ENCODE measurements at regions not wholly inside any gene's neighbourhood (a gene's known extent, or its start where the extent isn't known, plus 50 kb on each side); places are given as distances from the start of the nearest gene placed in this dataset.

- Histone ChIP-seq H4K8ac (ENCODE audit: low read depth, low read length) (no peak overlapping the region), H2AK5ac (ENCODE audit: low read depth, low read length) (no peak overlapping the region), H3K4me1 (ENCODE audit: control insufficient read depth in 2 of 2, insufficient read depth in 1 of 2, low read depth in 1 of 2, low read length in 2 of 2) (no peaks in the 10 kb centered on the region), H3K4me2 (ENCODE audit: insufficient read depth, low read length, poor library complexity, severe bottlenecking) (no peak overlapping the region), H3K4ac (ENCODE audit: low read length) (no peak overlapping the region), H2BK120ac (ENCODE audit: low read depth, low read length) (no peak overlapping the region), H3K9me3 (replicated peaks in 1 of 2; ENCODE audit: control insufficient read depth in 2 of 2, insufficient read depth in 1 of 2, low read depth in 1 of 2, low read length in 2 of 2) (no peaks in the 10 kb centered on the region), H2BK12ac (ENCODE audit: low read length) (no peak overlapping the region), H3K9ac (ENCODE audit: low read depth, low read length, poor library complexity) (no peak overlapping the region), H3K23ac (ENCODE audit: low read depth, low read length, poor library complexity) (no peak overlapping the region), H3K4me3 (ENCODE audit: low read length in 2 of 2) (no peak overlapping the region), H2BK5ac (ENCODE audit: low read length) (no peak overlapping the region), H3K18ac (ENCODE audit: low read length) (no peak overlapping the region), H3K36me3 (replicated peaks in 1 of 2; ENCODE audit: control insufficient read depth in 2 of 2, insufficient read depth in 2 of 2, low read length in 2 of 2) (no peaks in the 10 kb centered on the region), H4K91ac (ENCODE audit: low read depth, low read length, poor library complexity) (no peak overlapping the region), H3K27ac (replicated peaks; ENCODE audit: low read length) (no peak overlapping the region), H2BK15ac (ENCODE audit: low read length) (no peak overlapping the region), H2AFZ (ENCODE audit: low read length) (no peak overlapping the region), H3K79me1 (ENCODE audit: low read depth, low read length) (no peaks in the 10 kb centered on the region), H3K14ac (ENCODE audit: low read length) (no peak overlapping the region), H3K27me3 (ENCODE audit: control insufficient read depth in 3 of 3, insufficient read depth in 3 of 3, low read depth in 1 of 3, low read length in 3 of 3) (no peaks in the 10 kb centered on the region)
- no CpG with 5 or more reads among the region's 4 CpGs for WGBS, 2 donors (ENCODE audit: extremely low coverage in 2 of 2, insufficient read length in 2 of 2, insufficient replicate concordance in 1 of 2)
- no peak for DNase-seq (ENCODE audit: low spot score)
Measured at GRCh38 chr3:6282918-6283317, 578.0 kb upstream of the GRM7 start.

DNA sequence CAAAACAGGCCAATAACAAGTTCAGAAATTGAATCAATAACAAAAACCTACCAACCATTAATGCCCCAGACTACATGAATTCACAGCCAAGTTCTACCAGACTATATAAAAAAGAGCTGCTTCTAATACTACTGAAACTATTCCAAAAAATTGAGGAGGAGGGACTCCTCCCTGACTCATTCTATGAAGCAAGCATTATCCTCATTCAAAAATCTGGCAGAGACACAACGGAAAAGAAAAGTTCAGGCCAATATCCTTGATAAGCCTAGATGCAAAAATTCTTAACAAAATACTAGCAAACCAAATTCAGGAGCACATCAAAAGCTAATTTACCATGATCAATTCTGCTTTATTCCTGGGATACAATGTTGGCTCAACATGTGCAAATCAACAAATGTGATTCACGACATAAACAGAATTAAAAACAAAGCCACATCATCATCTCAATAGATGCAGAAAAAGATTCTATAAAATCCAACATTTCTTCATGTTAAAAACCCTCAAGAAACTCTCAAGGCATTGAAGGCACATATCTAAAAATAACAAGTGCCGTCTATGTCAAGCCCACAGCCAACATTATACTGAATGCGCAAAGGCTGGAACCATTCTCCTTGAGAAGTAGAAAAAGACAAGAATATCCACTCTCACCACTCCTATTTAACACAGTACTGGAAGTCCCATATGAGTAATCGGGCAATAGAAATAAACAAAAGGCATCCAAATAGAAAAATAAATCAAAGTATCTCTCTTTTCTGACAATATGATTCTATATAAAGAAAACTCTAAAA, 573.6 kb upstream of the GRM7 start:
- no CpG with 5 or more reads among the region's 5 CpGs for WGBS, 2 donors (ENCODE audit: extremely low coverage in 2 of 2, insufficient read length in 2 of 2, insufficient replicate concordance in 1 of 2)

DNA sequence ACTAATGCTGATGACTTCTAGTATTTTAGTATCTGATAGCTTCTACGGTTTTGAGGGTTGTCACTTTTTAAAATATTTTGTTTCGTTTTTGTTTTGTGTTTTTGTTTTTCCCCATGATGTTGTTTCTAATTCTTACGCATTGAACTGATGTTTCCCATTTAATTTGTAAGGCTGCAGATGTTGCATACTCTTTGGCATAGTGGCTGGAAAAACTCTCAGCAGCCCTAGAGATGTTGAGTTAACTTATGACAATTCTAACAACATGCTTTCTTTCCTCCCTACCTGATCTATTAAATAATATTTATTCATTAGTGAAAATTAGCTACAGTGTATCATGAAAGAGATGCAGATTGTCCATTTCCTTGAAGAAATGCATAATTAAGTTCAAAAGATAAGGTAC, 559.3 kb upstream of the GRM7 start:
- H4K91ac ChIP-seq (ENCODE audit: low read depth, low read length, poor library complexity) = no peak overlapping the region
- no peak overlapping the region for H2AFZ ChIP-seq (ENCODE audit: low read length)
- no peak overlapping the region for H3K14ac ChIP-seq (ENCODE audit: low read length)
- no peaks in the 10 kb centered on the region for H3K36me3 ChIP-seq (replicated peaks in 1 of 2; ENCODE audit: control insufficient read depth in 2 of 2, insufficient read depth in 2 of 2, low read length in 2 of 2)
- WGBS, 2 donors (ENCODE audit: extremely low coverage in 2 of 2, insufficient read length in 2 of 2, insufficient replicate concordance in 1 of 2) = no CpG with 5 or more reads among the region's 3 CpGs
- no peak for DNase-seq (ENCODE audit: low spot score)
- H3K9ac ChIP-seq (ENCODE audit: low read depth, low read length, poor library complexity) = no peak overlapping the region
- no peak overlapping the region for H2BK120ac ChIP-seq (ENCODE audit: low read depth, low read length)
- H3K23ac ChIP-seq (ENCODE audit: low read depth, low read length, poor library complexity) = no peak overlapping the region
- H3K79me1 ChIP-seq (ENCODE audit: low read depth, low read length) = no peaks in the 10 kb centered on the region
- no peak overlapping the region for H4K8ac ChIP-seq (ENCODE audit: low read depth, low read length)
- H3K4me2 ChIP-seq (ENCODE audit: insufficient read depth, low read length, poor library complexity, severe bottlenecking) = no peak overlapping the region
- H2AK5ac ChIP-seq (ENCODE audit: low read depth, low read length) = no peak overlapping the region
- no peak overlapping the region for H2BK12ac ChIP-seq (ENCODE audit: low read length)
- no peak overlapping the region for H3K4me3 ChIP-seq (ENCODE audit: low read length in 2 of 2)
- H3K9me3 ChIP-seq (replicated peaks in 1 of 2; ENCODE audit: control insufficient read depth in 2 of 2, insufficient read depth in 1 of 2, low read depth in 1 of 2, low read length in 2 of 2) = peaks cover 0 to 3% of the 10 kb centered on the region in 2 donors
- no peak overlapping the region for H3K18ac ChIP-seq (ENCODE audit: low read length)
- no peaks in the 10 kb centered on the region for H3K27me3 ChIP-seq (ENCODE audit: control insufficient read depth in 3 of 3, insufficient read depth in 3 of 3, low read depth in 1 of 3, low read length in 3 of 3)
- no peak overlapping the region for H2BK15ac ChIP-seq (ENCODE audit: low read length)
- no peak overlapping the region for H2BK5ac ChIP-seq (ENCODE audit: low read length)
- no peak overlapping the region for H3K4ac ChIP-seq (ENCODE audit: low read length)
- no peaks in the 10 kb centered on the region for H3K4me1 ChIP-seq (ENCODE audit: control insufficient read depth in 2 of 2, insufficient read depth in 1 of 2, low read depth in 1 of 2, low read length in 2 of 2)
- H3K27ac ChIP-seq (replicated peaks; ENCODE audit: low read length) = no peak overlapping the region

More for the DNA sequence above, 573.6 kb upstream of the GRM7 start:
- Histone ChIP-seq H3K79me1 (ENCODE audit: low read depth, low read length) (no peaks in the 10 kb centered on the region), H4K8ac (ENCODE audit: low read depth, low read length) (no peak overlapping the region), H3K27me3 (ENCODE audit: control insufficient read depth in 3 of 3, insufficient read depth in 3 of 3, low read depth in 1 of 3, low read length in 3 of 3) (no peaks in the 10 kb centered on the region), H3K4me1 (ENCODE audit: control insufficient read depth in 2 of 2, insufficient read depth in 1 of 2, low read depth in 1 of 2, low read length in 2 of 2) (no peaks in the 10 kb centered on the region), H2BK12ac (ENCODE audit: low read length) (no peak overlapping the region), H4K91ac (ENCODE audit: low read depth, low read length, poor library complexity) (no peak overlapping the region), H3K14ac (ENCODE audit: low read length) (no peak overlapping the region), H3K23ac (ENCODE audit: low read depth, low read length, poor library complexity) (no peak overlapping the region), H3K18ac (ENCODE audit: low read length) (no peak overlapping the region), H2AFZ (ENCODE audit: low read length) (no peak overlapping the region), H3K27ac (replicated peaks; ENCODE audit: low read length) (no peak overlapping the region), H3K4me2 (ENCODE audit: insufficient read depth, low read length, poor library complexity, severe bottlenecking) (no peak overlapping the region), H3K4ac (ENCODE audit: low read length) (no peak overlapping the region), H3K36me3 (replicated peaks in 1 of 2; ENCODE audit: control insufficient read depth in 2 of 2, insufficient read depth in 2 of 2, low read length in 2 of 2) (no peaks in the 10 kb centered on the region), H3K4me3 (ENCODE audit: low read length in 2 of 2) (no peak overlapping the region), H2BK15ac (ENCODE audit: low read length) (no peak overlapping the region), H2AK5ac (ENCODE audit: low read depth, low read length) (no peak overlapping the region), H3K9me3 (replicated peaks in 1 of 2; ENCODE audit: control insufficient read depth in 2 of 2, insufficient read depth in 1 of 2, low read depth in 1 of 2, low read length in 2 of 2) (peaks cover 0 to 2% of the 10 kb centered on the region in 2 donors), H3K9ac (ENCODE audit: low read depth, low read length, poor library complexity) (no peak overlapping the region), H2BK5ac (ENCODE audit: low read length) (no peak overlapping the region), H2BK120ac (ENCODE audit: low read depth, low read length) (no peak overlapping the region)
- no peak for DNase-seq (ENCODE audit: low spot score)

DNA sequence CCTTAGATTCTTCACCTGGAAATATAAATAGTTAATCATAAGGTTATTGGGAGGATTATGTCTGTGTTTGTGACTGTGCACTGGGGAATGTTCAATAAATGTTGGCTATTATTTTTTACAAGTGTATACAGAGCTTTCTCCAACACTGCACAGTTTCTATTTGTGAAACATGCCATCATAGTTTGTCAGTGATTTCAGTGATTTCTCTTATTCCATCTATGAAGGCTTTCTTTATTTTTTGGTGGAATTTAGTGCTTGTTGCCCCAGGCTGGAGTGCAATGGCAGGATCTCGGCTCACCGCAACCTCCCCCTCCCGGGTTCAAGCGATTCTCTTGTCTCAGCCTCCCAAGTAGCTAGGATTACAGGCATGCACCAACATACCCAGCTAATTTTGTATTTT, 545.0 kb upstream of the GRM7 start:
- Histone ChIP-seq H3K4ac (ENCODE audit: low read length) (no peak overlapping the region), H3K23ac (ENCODE audit: low read depth, low read length, poor library complexity) (no peak overlapping the region), H3K9ac (ENCODE audit: low read depth, low read length, poor library complexity) (no peak overlapping the region), H2AFZ (ENCODE audit: low read length) (no peak overlapping the region), H3K4me3 (ENCODE audit: low read length in 2 of 2) (no peak overlapping the region), H3K4me1 (ENCODE audit: control insufficient read depth in 2 of 2, insufficient read depth in 1 of 2, low read depth in 1 of 2, low read length in 2 of 2) (no peaks in the 10 kb centered on the region), H2BK5ac (ENCODE audit: low read length) (no peak overlapping the region), H3K14ac (ENCODE audit: low read length) (no peak overlapping the region), H3K27me3 (ENCODE audit: control insufficient read depth in 3 of 3, insufficient read depth in 3 of 3, low read depth in 1 of 3, low read length in 3 of 3) (no peaks in the 10 kb centered on the region), H3K36me3 (replicated peaks in 1 of 2; ENCODE audit: control insufficient read depth in 2 of 2, insufficient read depth in 2 of 2, low read length in 2 of 2) (no peaks in the 10 kb centered on the region), H4K8ac (ENCODE audit: low read depth, low read length) (no peak overlapping the region), H4K91ac (ENCODE audit: low read depth, low read length, poor library complexity) (no peak overlapping the region), H2BK12ac (ENCODE audit: low read length) (no peak overlapping the region), H3K79me1 (ENCODE audit: low read depth, low read length) (no peaks in the 10 kb centered on the region), H2BK120ac (ENCODE audit: low read depth, low read length) (no peak overlapping the region), H3K4me2 (ENCODE audit: insufficient read depth, low read length, poor library complexity, severe bottlenecking) (no peak overlapping the region), H3K9me3 (replicated peaks in 1 of 2; ENCODE audit: control insufficient read depth in 2 of 2, insufficient read depth in 1 of 2, low read depth in 1 of 2, low read length in 2 of 2) (no peaks in the 10 kb centered on the region), H2AK5ac (ENCODE audit: low read depth, low read length) (no peak overlapping the region), H3K18ac (ENCODE audit: low read length) (no peak overlapping the region), H2BK15ac (ENCODE audit: low read length) (no peak overlapping the region), H3K27ac (replicated peaks; ENCODE audit: low read length) (no peak overlapping the region)
- no CpG with 5 or more reads among the region's 4 CpGs for WGBS, 2 donors (ENCODE audit: extremely low coverage in 2 of 2, insufficient read length in 2 of 2, insufficient replicate concordance in 1 of 2)
- DNase-seq (ENCODE audit: low spot score) = no peak
